Skeletal muscle tissue (tissue), 3 donors: ENCODE measurements at regions not wholly inside any gene's neighbourhood (a gene's known extent, or its start where the extent isn't known, plus 50 kb on each side); places are given as distances from the start of the nearest gene placed in this dataset.
"Not testable (repeated sequence)": the region's sequence is repeated elsewhere in the genome, so short reads cannot be mapped to it uniquely, and the experiment has no call there.

Experiments used
- H3K27ac ChIP-seq: one replicate; pipeline ENCODE4 v1.7.0; 2013; ENCODE audit warnings: mild to moderate bottlenecking, low read depth, low read length, inconsistent platforms
- H3K27me3 ChIP-seq, 3 donors: one replicate each; pipeline ENCODE4 v1.7.0; 2013; ENCODE audit warnings: low read length in 3 of 3; ENCODE audit not compliant: control insufficient read depth in 3 of 3, insufficient read depth in 3 of 3
- H3K36me3 ChIP-seq, 3 donors: one replicate each; pipeline ENCODE4 v1.7.0; 2013; ENCODE audit warnings: low read length in 3 of 3; ENCODE audit not compliant: control insufficient read depth in 3 of 3, insufficient read depth in 3 of 3
- H3K4me1 ChIP-seq, 3 donors: one replicate each; pipeline ENCODE4 v1.7.0; 2013; ENCODE audit warnings: low read length in 3 of 3, mild to moderate bottlenecking in 3 of 3; ENCODE audit not compliant: control insufficient read depth in 3 of 3, insufficient read depth in 3 of 3
- H3K4me3 ChIP-seq, 3 donors: one replicate each; pipeline ENCODE4 v1.7.0; 2013; ENCODE audit warnings: low read length in 3 of 3
- H3K9ac ChIP-seq, 3 donors: one replicate each; pipeline ENCODE4 v1.7.0; 2013; ENCODE audit warnings: low read length in 3 of 3, mild to moderate bottlenecking in 3 of 3, moderate library complexity in 2 of 3, low read depth in 1 of 3
- H3K9me3 ChIP-seq, 3 donors: one replicate each; pipeline ENCODE4 v1.7.0; 2013; ENCODE audit warnings: low read length in 3 of 3; ENCODE audit not compliant: control insufficient read depth in 3 of 3
- donor health status: Osteomylitis.

DNA sequence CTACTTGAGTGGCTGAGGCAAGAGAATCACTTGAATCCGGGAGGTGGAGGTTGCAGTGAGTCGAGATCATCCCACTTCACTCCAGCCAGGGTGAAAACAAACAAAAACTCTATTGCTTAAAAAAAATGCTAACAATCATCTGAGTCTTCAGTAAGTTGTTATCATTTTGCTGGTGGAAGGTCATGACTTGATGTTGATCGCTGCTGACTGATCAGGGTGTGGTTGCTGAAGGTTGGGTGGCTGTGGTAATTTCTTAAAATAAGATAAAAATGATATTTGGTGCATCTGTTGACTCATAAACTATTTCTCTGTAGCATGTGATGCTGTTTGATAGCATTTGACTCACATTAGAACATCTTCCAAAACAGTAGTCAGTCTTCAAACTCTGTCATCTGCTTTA is 349.4 kb upstream of the PAPPA start:
- Histone ChIP-seq H3K27me3 (no peaks in the 10 kb centered on the region), H3K4me3 (no peak overlapping the region), H3K4me1 (no peaks in the 10 kb centered on the region), H3K27ac (no peak overlapping the region), H3K36me3 (no peaks in the 10 kb centered on the region), H3K9ac (no peak overlapping the region), H3K9me3 (no peaks in the 10 kb centered on the region)

DNA sequence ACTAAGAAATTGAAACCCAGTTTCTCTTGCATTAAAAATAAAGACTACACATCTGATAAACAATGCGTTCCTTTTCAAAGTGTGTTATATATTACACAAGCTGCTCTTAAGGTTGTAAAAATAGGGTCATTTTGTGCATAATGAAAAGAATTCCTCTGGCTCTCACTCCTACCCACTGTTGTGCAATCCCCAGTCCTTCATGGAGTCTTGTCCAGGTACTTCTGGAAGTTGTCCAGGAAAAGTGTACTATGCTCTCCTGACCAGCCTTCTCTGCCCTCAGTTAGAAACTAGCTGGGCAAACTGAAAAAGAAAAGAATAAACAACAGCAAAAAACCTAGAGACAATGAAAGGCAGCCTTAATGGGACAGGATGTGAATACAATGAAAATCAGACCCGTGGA is 345.5 kb upstream of the PAPPA start:
- Histone ChIP-seq H3K27me3 (no peaks in the 10 kb centered on the region), H3K9ac (no peak overlapping the region), H3K36me3 (no peaks in the 10 kb centered on the region), H3K9me3 (no peaks in the 10 kb centered on the region), H3K4me3 (no peak overlapping the region), H3K27ac (no peak overlapping the region), H3K4me1 (no peaks in the 10 kb centered on the region)

DNA sequence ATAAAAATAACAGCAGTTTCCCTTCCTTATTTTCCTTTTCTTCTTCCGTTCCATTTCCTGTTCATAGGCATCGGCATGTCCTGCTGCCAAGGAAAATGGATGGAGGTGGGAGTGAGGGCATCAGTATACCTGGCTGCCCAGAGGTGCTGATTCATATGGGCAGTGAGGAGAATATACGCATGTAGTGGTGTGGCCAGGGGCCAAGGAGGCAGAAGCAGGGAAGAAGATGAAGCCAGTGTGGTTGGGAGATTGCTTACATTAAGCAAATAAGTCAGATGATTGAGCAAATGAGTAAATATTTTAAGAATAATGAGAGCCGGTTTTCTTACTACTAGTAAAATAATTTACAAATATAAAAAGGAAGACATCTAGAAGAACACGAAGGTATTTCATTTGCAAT is 344.9 kb upstream of the PAPPA start:
- Histone ChIP-seq H3K4me3 (no peak overlapping the region), H3K36me3 (no peaks in the 10 kb centered on the region), H3K9ac (no peak overlapping the region), H3K9me3 (no peaks in the 10 kb centered on the region), H3K27ac (no peak overlapping the region), H3K4me1 (no peaks in the 10 kb centered on the region), H3K27me3 (no peaks in the 10 kb centered on the region)

DNA sequence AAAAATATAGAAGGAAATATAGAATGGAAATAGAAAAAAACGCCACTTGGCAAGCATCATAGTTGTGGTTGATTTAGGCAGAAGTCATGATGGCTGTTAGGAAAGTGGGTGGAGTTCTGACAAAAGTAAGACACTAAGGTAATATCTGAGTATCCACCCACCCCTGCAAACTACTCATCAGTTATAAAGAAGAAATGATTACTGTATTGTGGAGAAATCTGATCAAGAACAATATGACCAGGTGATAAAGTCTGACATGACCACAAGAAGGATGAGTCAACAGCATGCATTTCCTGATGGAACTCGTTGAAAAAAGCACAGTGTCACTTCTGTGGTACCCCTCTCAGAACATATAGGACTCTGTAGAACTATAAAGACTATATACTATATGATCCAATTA is 343.4 kb upstream of the PAPPA start:
- Histone ChIP-seq H3K4me1 (no peaks in the 10 kb centered on the region), H3K36me3 (no peaks in the 10 kb centered on the region), H3K27me3 (no peaks in the 10 kb centered on the region), H3K27ac (no peak overlapping the region), H3K9me3 (no peaks in the 10 kb centered on the region), H3K4me3 (no peak overlapping the region), H3K9ac (no peak overlapping the region)

DNA sequence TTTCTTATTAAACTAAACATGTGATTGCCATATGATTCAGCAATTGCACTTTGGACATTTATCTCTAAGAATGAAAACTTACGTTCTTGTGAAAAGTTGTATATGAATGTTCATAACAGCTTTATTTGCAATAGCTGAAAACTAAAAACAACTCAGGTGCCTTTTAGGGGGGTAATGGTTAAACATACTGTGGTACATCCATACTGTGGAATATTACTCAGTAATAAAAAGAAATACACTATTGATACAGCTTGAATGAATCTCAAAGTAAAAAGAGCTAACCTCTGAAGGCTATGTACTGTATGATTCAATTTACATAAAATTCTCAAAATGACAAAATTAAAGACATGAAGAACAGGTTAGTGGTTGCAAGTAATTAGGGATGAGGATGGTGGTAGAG is 339.5 kb upstream of the PAPPA start:
- Histone ChIP-seq H3K9me3 (no peaks in the 10 kb centered on the region), H3K4me3 (no peak overlapping the region), H3K27ac (no peak overlapping the region), H3K27me3 (no peaks in the 10 kb centered on the region), H3K36me3 (no peaks in the 10 kb centered on the region), H3K9ac (no peak overlapping the region), H3K4me1 (no peaks in the 10 kb centered on the region)

DNA sequence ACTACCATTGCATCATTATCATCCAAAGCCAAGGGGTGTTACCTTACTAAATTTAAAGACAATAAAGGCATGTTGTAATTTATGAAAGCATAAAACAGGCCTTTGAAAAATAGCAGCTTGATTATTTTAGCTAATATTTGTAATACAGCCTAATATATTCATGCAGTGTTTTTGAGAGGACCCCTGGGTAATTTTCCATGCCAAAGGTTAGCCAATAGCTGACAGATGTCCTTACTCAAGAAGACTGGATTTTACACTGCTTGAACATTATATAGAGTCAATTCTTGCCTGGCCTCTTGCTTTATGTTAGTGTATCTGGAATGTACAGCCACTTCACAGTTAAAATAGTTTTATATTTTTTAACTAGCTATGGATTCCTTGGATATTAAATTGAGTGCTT is 337.8 kb upstream of the PAPPA start:
- H3K4me3 ChIP-seq = no peak overlapping the region
- H3K36me3 ChIP-seq = no peaks in the 10 kb centered on the region
- no peaks in the 10 kb centered on the region for H3K4me1 ChIP-seq
- H3K27ac ChIP-seq = no peak overlapping the region
- no peaks in the 10 kb centered on the region for H3K27me3 ChIP-seq
- no peak overlapping the region for H3K9ac ChIP-seq
- H3K9me3 ChIP-seq = no peaks in the 10 kb centered on the region

DNA sequence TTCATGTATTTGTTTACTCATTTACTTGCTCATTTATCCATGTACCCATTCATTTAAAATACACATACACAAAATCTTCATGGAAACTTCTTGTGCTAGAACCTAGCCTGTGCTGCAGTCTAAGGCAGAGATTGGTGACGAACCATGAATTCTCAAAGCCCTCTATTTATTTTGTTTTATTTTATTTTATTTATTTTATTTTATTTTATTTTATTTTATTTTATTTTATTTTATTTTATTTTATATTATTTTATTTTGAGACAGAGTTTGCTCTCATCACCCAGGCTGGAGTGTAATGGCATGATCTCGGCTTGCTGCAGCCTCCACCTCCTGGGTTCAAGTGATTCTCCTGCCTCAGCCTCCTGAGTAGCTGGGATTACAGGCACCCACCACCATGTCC is 334.9 kb upstream of the PAPPA start:
- H3K27ac ChIP-seq, H3K4me1 ChIP-seq, H3K4me3 ChIP-seq, H3K9me3 ChIP-seq, H3K36me3 ChIP-seq, H3K9ac ChIP-seq, H3K27me3 ChIP-seq: not testable (repeated sequence)

DNA sequence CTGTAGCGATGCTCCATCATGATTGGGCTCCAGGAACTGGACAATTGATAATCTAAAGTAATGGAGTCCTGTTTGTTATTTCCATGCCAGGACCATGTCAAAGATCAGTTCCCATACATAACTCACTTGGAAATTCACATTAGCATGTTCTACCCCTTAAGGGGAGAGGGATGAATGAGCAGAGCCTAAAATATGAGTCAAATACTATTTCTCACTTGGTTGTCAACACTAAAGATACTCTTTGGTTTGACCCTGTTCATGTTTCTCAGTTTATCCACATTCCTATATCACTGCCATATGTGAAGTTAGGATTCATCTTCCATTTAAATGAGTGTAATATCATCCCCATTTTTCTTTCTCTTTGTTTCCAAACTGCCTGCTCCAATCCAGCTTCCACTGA is 321.6 kb upstream of the PAPPA start:
- Histone ChIP-seq H3K36me3 (no peaks in the 10 kb centered on the region), H3K9me3 (no peaks in the 10 kb centered on the region), H3K9ac (no peak overlapping the region), H3K4me3 (no peak overlapping the region), H3K27me3 (no peaks in the 10 kb centered on the region), H3K27ac (no peak overlapping the region), H3K4me1 (no peaks in the 10 kb centered on the region)

DNA sequence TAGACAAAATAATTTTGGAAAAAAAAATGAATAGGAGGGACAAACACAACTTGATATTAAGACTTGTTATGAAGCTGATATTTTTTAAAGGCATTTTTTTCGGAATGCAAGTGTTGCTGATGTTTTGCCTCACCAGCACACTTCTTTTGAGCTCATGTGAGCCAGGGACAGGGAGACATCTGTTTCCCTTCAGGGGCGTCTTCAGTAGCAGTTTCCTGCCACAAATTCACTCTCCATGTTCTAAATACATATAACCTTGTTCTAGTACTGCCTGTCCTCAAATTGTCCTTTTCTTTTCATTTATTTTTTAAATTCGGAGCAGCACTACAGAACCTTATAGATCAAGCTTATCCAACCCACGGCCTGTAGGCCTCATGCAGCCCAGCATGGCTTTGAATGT is 316.0 kb upstream of the PAPPA start:
- Histone ChIP-seq H3K4me3 (no peak overlapping the region), H3K27me3 (no peaks in the 10 kb centered on the region), H3K4me1 (no peaks in the 10 kb centered on the region), H3K36me3 (no peaks in the 10 kb centered on the region), H3K9ac (no peak overlapping the region), H3K9me3 (no peaks in the 10 kb centered on the region), H3K27ac (no peak overlapping the region)

DNA sequence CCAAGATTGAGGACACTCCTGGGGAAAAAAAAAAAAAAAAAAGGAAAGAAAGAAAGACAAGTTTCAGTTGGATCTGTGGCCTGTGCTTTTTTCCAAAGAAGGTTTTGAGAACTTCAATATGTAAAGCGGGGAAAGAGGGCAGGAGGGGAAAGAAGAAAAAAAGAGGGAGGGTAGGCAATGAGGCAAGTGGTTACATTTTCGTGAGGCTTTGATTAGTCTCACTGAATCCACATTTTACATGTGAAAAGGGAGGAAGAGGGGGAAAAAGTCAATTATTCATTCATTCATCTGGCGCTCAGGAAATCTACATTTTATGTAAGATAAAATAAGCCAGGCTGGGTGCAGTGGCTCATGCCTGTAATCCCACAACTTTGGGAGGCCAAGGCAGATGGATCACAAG is 315.2 kb upstream of the PAPPA start:
- no peak overlapping the region for H3K4me3 ChIP-seq
- H3K27ac ChIP-seq = no peak overlapping the region
- no peak overlapping the region for H3K9ac ChIP-seq
- H3K36me3 ChIP-seq = no peaks in the 10 kb centered on the region
- no peaks in the 10 kb centered on the region for H3K27me3 ChIP-seq
- H3K9me3 ChIP-seq = no peaks in the 10 kb centered on the region
- H3K4me1 ChIP-seq = no peaks in the 10 kb centered on the region

DNA sequence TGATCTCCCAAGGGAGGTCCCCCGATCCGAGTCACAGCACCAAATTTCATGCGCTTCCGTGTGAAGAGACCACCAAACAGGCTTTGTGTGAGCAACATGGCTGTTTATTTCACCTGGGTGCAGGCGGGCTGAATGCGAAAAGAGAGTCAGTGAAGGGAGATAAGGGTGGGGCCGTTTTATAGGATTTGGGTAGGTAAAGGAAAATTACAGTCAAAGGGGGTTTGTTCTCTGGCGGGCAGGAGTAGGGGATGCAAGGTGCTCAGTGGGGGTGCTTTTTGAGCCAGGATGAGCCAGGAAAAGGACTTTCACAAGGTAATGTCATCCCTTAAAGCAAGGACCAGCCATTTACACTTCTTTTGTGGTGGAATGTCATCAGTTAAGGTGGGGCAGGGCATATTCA is 309.2 kb upstream of the PAPPA start:
- H3K9ac ChIP-seq, H3K27ac ChIP-seq, H3K27me3 ChIP-seq, H3K4me3 ChIP-seq, H3K9me3 ChIP-seq, H3K4me1 ChIP-seq, H3K36me3 ChIP-seq: not testable (repeated sequence)
